GM23338 (cell line): ENCODE measurements at regions not wholly inside any gene's neighbourhood (a gene's known extent, or its start where the extent isn't known, plus 50 kb on each side); places are given as distances from the start of the nearest gene placed in this dataset.

Experiments used
- CTCF ChIP-seq, 2 experiments: fragments of 200-600 bp in 1 of 2; sonication (generic) in 1 of 2; conservative IDR thresholded peaks; 2 replicates each; pipeline versions ENCODE4 v1.5.1 to v1.6.1; 2016 to 2017; ENCODE audit warnings: antibody characterized with exemption in 2 of 2, low read depth in 2 of 2, mild to moderate bottlenecking in 2 of 2, moderate library complexity in 1 of 2
- EZH2 ChIP-seq: fragments of 200-600 bp; sonication (generic); IDR thresholded peaks from one replicate; pipeline ENCODE4 v1.8.0; 2017; ENCODE audit warnings: antibody characterized with exemption, mild to moderate bottlenecking, low read depth; ENCODE audit not compliant: unreplicated experiment
- EZH2phosphoT487 ChIP-seq: fragments of 200-600 bp; sonication (generic); IDR thresholded peaks from one replicate; pipeline ENCODE4 v1.8.1; 2018; ENCODE audit warnings: antibody characterized with exemption; ENCODE audit not compliant: unreplicated experiment
- JUNB ChIP-seq: IDR thresholded peaks from one replicate; pipeline ENCODE4 v1.6.1; 2016; ENCODE audit warnings: antibody characterized with exemption; ENCODE audit not compliant: unreplicated experiment
- POLR2AphosphoS5 ChIP-seq: IDR thresholded peaks from 2 replicates; pipeline ENCODE4 v1.6.1; 2016; ENCODE audit warnings: antibody characterized with exemption, low read depth

GRCh38 chr5:124865603-124866354 is 119.3 kb upstream of the ZNF608 start:
- no peak for TF ChIP-seq CTCF (conservative IDR thresholded peaks at IDR 0.05; ENCODE audit: low read depth in 2 of 2)
- no peak for TF ChIP-seq EZH2phosphoT487
- no peak for TF ChIP-seq EZH2
- TF ChIP-seq POLR2AphosphoS5: no peak
- TF ChIP-seq JUNB: no peak
